GM12878 (cell line): ENCODE measurements at regions not wholly inside any gene's neighbourhood (a gene's known extent, or its start where the extent isn't known, plus 50 kb on each side); places are given as distances from the start of the nearest gene placed in this dataset.

Experiments used
- ATF3 ChIP-seq: IDR thresholded peaks from 2 replicates; pipeline ENCODE4 v1.6.1; 2011; ENCODE audit warnings: low read depth, mild to moderate bottlenecking, low read length, moderate library complexity, borderline replicate concordance; ENCODE audit errors: extremely low read depth
- ATF7 ChIP-seq: fragments of 450-650 bp; IDR thresholded peaks from 2 replicates; pipeline ENCODE4 v1.6.1; 2016; ENCODE audit warnings: low read depth, mild to moderate bottlenecking
- MXI1 ChIP-seq: fragments of 150-350 bp; IDR thresholded peaks from 2 replicates; pipeline ENCODE4 v1.6.1; 2011; ENCODE audit warnings: low read depth, mild to moderate bottlenecking, inconsistent platforms, low read length, improper control_type of control experiment
- NKRF ChIP-seq: fragments of 450-650 bp; conservative IDR thresholded peaks from 2 replicates; pipeline ENCODE4 v1.6.1; 2017; ENCODE audit warnings: mild to moderate bottlenecking, moderate library complexity
- POLR2AphosphoS5 ChIP-seq: IDR thresholded peaks from 2 replicates; pipeline ENCODE4 v1.6.1; 2011; ENCODE audit warnings: mild to moderate bottlenecking, low read length, inconsistent platforms
- RELA ChIP-seq: fragments of 450-650 bp; IDR thresholded peaks from 2 replicates; pipeline ENCODE4 v1.8.0; 2014; ENCODE audit warnings: borderline replicate concordance; ENCODE audit not compliant: partially characterized antibody
- ZNF274 ChIP-seq: IDR thresholded peaks from one replicate; pipeline ENCODE4 v1.8.0; 2011; ENCODE audit not compliant: insufficient read length, insufficient read depth
- ZZZ3 ChIP-seq: IDR thresholded peaks from 2 replicates; pipeline ENCODE4 v1.6.1; 2011; ENCODE audit warnings: low read depth; ENCODE audit not compliant: control insufficient read depth, insufficient read length
- TF ChIP-seq, protein P1 (sequence below): IDR thresholded peaks from 2 replicates; pipeline ENCODE4 v1.6.1; 2012; ENCODE audit warnings: low read depth, low read length, improper control_type of control experiment
- TF ChIP-seq, protein P2 (sequence below), 3 experiments: IDR thresholded peaks in 2 of 3; conservative IDR thresholded peaks in 1 of 3; 2 replicates each; pipeline ENCODE4 v1.5.1; 2011; ENCODE audit warnings: low read depth in 3 of 3, low read length in 3 of 3, mild to moderate bottlenecking in 3 of 3, control low read depth in 2 of 3, moderate library complexity in 2 of 3, inconsistent platforms in 1 of 3, mixed read lengths in 1 of 3; ENCODE audit not compliant: control insufficient read depth in 2 of 3, insufficient read depth in 1 of 3; ENCODE audit errors: extremely low read depth in 1 of 3
- TF ChIP-seq, protein P3 (sequence below): fragments of 450-650 bp; formaldehyde crosslinking; IDR thresholded peaks from 2 replicates; pipeline ENCODE4 v1.4.0; 2022; ENCODE audit warnings: mild to moderate bottlenecking, moderate library complexity

GRCh38 chr5:129363991-129364390, 96.1 kb upstream of the ADAMTS19 start:
- no peak for TF ChIP-seq NKRF
- no peak for TF ChIP-seq MXI1
- TF ChIP-seq ATF7, result no peak
- TF ChIP-seq ZNF274, result no peak
- no peak for TF ChIP-seq ATF3
- no peak for TF ChIP-seq POLR2AphosphoS5
- TF ChIP-seq, protein P1, sequence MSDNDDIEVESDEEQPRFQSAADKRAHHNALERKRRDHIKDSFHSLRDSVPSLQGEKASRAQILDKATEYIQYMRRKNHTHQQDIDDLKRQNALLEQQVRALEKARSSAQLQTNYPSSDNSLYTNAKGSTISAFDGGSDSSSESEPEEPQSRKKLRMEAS, result no peak
- no peak for TF ChIP-seq RELA
- TF ChIP-seq, protein P2, sequence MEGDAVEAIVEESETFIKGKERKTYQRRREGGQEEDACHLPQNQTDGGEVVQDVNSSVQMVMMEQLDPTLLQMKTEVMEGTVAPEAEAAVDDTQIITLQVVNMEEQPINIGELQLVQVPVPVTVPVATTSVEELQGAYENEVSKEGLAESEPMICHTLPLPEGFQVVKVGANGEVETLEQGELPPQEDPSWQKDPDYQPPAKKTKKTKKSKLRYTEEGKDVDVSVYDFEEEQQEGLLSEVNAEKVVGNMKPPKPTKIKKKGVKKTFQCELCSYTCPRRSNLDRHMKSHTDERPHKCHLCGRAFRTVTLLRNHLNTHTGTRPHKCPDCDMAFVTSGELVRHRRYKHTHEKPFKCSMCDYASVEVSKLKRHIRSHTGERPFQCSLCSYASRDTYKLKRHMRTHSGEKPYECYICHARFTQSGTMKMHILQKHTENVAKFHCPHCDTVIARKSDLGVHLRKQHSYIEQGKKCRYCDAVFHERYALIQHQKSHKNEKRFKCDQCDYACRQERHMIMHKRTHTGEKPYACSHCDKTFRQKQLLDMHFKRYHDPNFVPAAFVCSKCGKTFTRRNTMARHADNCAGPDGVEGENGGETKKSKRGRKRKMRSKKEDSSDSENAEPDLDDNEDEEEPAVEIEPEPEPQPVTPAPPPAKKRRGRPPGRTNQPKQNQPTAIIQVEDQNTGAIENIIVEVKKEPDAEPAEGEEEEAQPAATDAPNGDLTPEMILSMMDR (IDR thresholded peaks at IDR 0.05 in 2 of 3, conservative IDR thresholded peaks at IDR 0.05 in 1 of 3; ENCODE audit: control insufficient read depth in 2 of 3, extremely low read depth in 1 of 3, insufficient read depth in 1 of 3, low read depth in 3 of 3, low read length in 3 of 3), result no peak
- TF ChIP-seq ZZZ3, result no peak
- TF ChIP-seq, protein P3, sequence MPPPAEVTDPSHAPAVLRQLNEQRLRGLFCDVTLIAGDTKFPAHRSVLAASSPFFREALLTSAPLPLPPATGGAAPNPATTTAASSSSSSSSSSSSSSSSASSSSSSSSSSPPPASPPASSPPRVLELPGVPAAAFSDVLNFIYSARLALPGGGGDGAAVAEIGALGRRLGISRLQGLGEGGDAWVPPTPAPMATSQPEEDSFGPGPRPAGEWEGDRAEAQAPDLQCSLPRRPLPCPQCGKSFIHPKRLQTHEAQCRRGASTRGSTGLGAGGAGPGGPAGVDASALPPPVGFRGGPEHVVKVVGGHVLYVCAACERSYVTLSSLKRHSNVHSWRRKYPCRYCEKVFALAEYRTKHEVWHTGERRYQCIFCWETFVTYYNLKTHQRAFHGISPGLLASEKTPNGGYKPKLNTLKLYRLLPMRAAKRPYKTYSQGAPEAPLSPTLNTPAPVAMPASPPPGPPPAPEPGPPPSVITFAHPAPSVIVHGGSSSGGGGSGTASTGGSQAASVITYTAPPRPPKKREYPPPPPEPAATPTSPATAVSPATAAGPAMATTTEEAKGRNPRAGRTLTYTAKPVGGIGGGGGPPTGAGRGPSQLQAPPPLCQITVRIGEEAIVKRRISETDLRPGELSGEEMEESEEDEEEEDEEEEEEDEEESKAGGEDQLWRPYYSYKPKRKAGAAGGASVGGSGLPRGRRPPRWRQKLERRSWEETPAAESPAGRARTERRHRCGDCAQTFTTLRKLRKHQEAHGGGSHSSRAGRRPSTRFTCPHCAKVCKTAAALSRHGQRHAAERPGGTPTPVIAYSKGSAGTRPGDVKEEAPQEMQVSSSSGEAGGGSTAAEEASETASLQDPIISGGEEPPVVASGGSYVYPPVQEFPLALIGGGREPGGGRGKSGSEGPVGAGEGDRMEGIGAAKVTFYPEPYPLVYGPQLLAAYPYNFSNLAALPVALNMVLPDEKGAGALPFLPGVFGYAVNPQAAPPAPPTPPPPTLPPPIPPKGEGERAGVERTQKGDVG (CRISPR knock-in tag), result no peak
